Muscle of arm (tissue), 1 donor: ENCODE measurements at regions not wholly inside any gene's neighbourhood (a gene's known extent, or its start where the extent isn't known, plus 50 kb on each side); places are given as distances from the start of the nearest gene placed in this dataset.

Experiments used
- DNase-seq: peaks from one replicate; pipeline ENCODE4 v3.0.0-alpha.2; 2013

DNA sequence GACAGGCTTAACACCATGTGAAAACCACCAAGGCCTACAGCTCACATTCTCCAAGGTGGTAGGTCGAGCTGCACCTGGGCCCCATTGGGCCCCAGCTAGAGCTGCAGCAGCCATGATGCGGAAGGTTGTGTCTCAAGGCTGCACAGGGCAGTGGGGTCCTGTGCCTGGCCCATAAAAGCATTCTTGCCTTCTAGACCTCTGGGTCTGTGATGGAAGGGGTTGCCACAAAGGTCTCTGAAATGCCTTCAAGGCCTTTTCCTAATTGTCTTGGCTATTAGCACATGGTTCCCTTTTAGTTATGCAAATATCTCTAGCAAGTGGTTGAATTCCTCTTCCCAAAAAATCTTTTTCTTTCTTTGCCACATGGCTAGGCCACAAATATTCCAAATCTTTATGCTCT lies 52.5 kb upstream of the C11orf58 start:
- no peak for DNase-seq

DNA sequence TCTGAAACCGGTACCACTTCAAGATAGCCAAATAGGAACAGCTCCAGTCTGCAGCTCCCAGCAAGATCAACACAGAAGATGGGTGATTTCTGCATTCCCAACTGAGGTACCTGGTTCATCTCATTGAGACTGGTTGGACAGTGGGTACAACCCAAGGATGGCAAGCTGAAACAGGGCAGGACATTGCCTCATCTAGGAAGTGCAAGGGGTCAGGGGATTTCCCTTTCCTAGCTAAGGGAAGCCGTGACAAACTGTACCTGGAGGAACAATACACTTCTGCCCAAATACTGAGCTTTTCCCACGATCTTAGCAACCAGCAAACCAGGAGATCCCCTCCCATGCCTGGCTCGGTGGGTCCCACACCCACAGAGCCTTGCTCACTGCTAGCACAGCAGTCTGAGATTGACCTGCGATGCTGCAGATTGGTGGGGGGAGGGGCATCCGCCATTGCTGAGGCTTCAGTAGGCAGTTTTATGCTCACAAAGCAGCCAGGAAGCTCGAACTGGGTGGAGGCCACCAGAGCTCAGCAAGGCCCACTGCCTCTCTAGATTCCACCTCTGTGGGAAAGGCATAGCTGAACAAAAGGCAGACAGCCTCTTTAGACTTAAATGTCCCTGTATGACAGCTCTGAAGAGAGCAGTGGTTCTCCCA lies 59.9 kb upstream of the C11orf58 start:
- no peak for DNase-seq

DNA sequence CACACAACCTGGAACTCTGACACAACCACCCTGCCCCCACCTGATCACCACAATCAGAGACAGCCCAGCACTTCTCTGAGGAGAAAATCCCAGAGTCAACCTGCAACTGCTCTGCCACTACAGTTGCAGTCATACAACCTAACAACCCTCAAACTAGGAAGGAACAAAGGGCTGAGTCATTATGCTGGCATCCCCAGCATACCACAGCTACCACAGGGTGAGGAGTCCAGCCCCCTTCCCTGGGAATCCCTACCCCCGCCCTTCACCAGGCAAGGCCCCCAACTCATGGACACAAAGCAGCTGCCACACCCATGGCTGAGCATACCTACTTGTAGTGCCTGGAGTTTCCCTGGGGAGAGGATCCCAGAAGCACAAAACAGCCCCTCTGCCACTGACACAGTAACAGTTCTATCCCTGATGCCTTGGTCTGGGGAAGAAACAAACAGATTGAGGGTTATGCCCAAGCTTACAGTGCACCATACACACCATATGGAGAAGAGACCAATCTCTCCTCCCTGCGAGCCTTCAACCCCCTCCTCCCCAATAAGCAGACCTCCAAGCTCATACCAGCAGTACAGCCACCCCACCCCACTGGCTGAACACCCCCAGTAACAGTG lies 68.5 kb upstream of the C11orf58 start:
- no peak for DNase-seq

- DNase-seq: no peak
Measured at GRCh38 chr11:16632295-16633200, 105.9 kb upstream of the C11orf58 start.

DNA sequence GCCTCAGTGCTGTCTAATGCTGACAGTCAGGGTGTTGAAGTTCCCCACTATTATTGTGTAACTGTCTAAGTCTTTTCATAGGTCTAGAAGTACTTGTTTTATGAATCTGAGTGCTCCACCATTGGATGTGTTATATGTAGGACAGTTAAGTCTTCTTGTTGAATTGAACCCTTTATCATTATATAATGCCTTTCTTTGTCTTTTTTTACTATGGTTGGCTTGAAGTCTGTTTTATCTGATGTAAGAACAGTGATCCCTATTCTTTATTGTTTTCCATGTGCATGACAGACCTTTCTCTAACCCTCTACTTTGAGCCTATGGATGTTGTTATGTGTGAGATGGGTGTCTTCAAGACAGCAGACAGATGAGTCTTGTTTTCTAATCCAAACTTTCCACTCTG lies 107.8 kb upstream of the C11orf58 start:
- no peak for DNase-seq

DNA sequence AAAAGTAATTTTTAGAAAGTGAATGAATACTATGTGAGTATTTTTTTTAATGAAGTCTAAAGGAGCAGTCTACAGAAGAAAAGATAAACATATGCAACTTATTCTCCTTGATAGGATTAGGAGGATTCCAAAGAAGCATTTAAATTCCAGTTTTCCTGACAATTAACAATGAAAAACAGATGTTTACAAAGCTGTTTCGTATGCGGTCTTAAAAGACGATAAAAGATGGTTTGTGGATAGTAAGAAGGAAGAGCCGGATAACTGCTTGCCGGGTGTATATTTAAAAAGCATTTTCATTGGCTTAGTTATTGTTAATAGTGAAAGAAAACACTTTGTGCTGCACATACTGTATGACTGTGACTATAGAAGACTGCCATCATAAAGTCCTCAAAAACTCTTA lies 120.0 kb upstream of the C11orf58 start:
- DNase-seq: no peak

GRCh38 chr11:16615480-16615879 lies 123.0 kb upstream of the C11orf58 start:
- DNase-seq: no peak

DNA sequence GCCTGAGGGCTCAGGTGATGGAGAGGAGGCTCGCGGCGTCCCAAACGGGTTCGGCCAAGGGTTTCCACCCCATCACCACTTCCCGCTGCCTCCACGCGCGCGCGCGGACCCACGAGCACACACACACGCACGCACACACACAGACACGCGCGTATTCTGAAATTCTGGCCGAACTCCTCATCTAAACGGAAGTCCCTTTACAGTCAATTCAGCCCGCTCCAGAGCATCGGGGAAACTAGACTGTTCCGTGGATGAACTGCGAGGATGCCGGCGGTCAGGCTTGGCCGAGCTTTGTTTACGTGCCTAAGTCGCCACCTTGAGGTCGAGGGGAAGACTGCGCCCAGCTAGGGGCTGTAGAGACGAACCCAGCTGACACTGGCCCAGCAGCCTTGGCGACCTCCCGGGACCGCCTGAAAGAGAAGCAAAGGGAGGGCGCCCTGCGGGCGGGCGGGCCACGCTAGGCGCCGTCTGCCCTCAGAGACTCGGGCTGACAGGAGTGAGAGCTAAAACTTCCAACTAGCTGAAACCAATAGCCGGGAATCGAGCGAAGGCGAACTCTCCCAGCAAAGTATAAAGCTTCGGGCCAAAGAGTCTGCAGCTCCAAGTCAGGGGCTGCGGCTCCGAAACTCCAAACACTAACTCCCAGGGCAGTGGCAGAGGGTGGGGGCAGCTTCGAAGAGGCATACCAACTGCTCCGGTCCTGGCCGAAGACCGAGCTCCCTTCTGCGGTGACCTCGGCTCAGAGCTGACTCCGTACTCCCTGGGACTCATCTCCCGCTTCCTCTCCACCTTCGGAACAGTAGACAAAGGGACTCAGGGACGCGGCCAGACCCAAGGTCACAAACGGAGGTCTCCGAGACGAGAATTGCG lies 124.7 kb upstream of the C11orf58 start:
- peak; percentile 91 for DNase-seq

DNA sequence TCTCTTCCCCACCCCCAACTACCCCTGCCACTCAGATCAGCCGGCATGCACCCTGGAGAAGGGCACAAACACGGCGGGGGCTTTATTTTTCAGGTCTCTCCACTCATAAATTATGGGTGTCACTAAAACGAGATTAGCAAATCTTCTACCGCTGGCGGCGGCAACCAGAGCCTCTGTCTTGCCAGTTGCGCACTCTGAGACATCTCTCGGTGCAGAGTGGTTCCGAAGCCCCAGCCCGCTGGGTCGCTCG lies 125.3 kb upstream of the C11orf58 start:
- DNase-seq: no peak

DNA sequence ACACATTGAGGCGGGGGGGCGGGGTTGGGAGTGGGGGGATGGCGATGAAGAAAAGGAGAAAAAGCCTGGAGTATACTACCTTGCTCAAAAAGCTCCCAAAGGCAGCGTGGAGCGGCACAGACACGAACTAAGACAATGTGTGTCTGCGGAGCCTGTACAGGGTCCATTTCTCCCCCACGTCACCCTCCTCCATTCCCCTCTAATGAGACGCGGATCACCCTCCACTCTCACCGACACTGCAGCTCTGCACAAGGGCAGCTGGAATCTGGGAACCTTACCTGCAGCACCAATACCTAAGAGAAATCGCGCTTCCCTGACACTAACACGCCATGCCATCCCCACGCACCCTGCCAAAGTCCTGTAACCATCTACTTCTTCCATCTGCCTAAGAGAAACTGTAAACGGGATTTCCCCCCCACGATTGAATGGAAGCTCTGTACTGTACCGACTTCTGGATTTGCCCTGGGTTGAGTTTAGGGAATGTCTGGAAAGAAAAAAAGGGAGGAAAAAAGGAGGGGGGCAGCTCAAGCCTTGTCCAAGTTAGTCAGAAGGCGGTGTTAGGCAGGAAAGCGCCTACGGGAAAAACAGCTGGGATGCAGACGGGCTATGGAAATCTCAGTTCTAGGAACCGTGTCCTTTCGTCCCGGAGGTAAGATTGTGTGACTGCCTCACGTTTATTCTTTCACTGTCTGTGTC lies 125.7 kb upstream of the C11orf58 start:
- peak; percentile 56 for DNase-seq

GRCh38 chr11:16611926-16612565 lies 126.4 kb upstream of the C11orf58 start:
- peak; percentile 15 for DNase-seq

GRCh38 chr11:16611401-16611921 lies 127.0 kb upstream of the C11orf58 start:
- DNase-seq: peak; percentile 21

DNA sequence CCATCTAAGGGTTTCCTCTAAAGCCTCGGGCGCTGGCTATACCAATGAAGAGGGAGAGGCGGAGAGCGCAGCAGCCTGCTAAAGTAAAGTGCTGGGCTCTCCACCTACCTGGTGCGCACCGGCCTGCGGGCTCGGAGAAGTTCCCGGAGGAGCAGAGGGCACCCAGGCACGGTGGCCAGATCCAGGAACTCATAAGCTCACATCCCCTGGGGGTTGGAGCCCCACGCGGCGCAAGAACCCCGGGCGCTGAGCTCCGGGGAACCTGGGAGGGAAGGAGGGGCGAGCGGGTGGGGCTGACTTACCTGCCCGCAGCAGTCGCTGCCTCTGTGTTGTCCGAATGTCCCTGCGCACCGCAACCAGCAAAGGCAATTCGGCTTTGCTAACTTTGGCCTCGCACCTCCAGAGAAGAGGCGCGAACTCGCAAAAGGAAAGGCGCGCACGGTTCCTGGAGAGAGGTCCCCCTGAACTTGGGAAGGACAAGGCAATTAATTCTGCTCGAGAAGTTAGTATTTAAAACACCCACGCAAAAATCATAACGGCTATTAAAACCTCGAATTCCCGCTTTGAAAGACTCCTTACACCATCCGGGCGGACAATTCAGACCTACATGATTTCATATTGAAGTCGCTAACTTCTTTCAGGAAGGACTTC lies 127.6 kb upstream of the C11orf58 start:
- no peak for DNase-seq

- no peak for DNase-seq
Measured at GRCh38 chr11:16610213-16610737, 128.2 kb upstream of the C11orf58 start.

DNA sequence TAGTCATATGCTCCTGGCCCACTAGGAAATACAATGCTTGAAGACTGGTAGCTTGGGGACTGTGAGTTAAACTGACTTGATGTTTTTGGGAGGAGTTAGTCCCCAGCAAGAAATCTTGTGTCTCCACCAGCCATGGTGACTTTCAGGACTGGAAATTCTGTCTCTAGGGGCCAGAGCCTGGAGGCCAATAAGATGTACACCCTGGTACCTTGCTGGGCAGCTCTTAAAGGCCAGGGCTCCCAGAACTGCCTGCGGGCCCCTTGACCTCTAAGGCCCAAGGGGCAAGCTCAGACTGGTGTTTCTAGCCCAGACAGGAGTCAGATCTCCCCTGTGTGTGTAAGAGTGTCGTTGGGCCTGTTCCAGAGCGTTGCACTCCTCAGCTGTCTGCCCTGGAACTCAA lies 128.7 kb upstream of the C11orf58 start:
- no peak for DNase-seq

DNA sequence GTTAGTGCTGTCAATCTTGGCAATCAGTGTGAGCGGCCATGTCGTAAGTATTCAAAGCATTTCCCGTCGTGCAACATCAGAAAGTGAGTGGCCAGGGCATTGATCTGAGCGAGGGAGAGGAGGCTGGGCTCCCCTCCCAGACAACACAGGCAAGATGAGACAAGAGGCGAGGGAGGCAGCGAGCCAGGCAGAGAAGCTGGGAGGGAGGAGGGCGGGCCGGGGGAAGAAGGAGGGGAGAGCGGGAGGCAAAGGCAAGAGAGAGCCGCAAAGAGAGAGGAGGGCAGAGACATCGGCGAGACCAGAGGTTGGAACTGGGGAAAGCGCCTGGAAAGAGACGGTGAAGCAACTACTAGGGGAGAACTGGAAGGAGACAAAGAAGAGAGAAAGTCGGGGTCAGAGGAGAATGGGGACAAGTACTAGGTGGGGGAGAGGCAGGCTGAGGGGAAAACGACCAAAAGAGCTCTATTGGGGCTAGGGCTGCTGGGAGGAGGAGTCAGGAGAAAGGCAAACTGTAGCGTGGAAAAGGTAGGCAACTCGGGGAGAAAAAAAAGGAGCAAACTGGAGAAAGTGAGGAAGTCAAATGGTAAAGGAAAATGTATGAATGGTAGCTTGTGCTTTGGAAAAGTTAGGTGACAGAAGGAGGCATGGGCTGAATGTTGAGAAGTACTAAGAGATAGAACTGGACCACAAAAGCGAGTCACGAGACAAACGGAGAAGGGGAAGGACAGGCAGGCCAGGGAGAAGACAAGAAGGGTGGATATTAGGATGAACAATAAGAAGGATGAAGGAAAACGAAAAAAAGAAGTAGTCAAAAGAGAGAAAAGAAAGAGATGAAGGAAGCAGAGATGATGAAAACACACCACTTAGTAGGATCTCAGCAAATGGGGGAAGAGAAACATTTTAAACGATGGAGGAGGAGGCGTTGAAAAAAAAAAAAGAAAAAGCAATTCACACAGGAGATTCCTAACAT lies 130.5 kb upstream of the C11orf58 start:
- DNase-seq: peak; percentile 84

DNA sequence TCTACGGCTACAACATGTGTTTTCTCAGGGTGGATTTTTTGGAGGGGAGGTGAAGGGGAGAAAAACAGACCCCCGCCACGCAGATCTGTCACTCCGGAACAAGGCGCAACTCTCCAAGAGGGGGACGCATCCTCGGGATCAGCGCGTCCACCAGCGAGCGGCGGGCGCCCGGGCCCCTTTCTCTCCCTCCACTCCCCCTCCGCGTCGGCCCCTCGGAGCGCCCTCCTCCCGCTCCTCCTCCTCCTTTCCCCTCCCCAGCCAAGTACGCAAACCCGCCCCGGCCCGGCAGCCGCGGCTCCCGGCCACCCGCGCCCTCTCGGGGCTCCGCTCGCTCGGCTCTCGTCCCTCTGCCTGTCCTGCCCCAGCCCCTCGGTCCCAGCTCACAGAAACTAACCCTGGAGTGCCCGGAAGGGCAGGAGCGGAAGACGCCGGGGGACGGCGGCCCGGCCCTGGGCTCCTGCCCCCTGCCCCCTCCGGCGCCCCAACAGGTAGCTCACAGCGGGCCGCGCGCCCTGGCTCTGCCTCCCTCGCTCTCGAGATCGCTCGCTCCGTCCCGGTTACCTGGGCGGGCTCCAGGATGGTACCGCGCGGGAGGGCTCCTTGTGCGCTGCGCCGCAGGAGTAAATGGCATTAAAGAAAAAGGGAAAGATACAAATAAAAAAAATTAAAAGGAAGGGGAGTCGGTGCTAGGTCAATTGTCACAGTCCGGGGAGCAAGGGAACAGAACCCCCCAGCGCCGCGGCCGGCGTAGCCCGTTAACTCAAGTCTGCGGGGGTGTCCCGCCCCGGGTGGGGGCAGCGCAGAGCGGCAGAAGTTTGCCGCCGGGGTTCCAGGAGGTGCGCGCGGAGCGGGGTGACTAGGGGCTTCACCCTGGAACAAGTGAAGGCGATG lies 131.4 kb upstream of the C11orf58 start:
- DNase-seq: peak; percentile 46
